HG02938 (cell line): ENCODE measurements at regions not wholly inside any gene's neighbourhood (a gene's known extent, or its start where the extent isn't known, plus 50 kb on each side); places are given as distances from the start of the nearest gene placed in this dataset.
"Not testable (repeated sequence)": the region's sequence is repeated elsewhere in the genome, so short reads cannot be mapped to it uniquely, and the experiment has no call there.

Experiments used
- ATAC-seq: cut with Tn5 transposase; IDR thresholded peaks from one replicate; pipeline ENCODE4 v1.9.1; 2021; ENCODE audit warnings: mild to moderate bottlenecking, moderate library complexity; ENCODE audit not compliant: unreplicated experiment

DNA sequence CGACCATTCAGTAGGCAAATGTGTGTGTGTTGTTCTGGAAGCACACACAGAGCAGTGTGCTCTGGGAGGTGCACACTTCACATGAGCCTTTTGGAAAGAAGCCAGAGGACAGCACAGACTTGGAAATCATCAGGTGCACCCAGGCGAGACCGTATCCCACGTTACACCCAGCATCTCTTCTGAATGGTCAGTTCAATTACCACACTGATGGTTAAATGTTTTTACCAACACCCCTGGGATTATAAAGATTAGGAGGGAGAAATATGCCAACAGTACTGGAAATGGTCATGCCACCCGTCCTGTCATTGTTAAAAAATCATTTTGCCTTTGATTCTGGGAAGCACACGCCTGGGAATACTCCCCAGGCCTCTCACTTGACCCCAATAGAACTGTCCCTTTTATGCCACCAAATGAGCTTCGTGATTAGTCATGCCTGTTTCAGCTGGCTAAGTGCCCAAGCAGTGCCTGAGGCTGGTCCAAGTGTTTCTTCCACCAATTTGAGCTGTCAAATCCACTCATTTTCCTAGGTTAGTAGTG, 183.7 kb downstream of the NRP2 start:
- no peak for ATAC-seq

DNA sequence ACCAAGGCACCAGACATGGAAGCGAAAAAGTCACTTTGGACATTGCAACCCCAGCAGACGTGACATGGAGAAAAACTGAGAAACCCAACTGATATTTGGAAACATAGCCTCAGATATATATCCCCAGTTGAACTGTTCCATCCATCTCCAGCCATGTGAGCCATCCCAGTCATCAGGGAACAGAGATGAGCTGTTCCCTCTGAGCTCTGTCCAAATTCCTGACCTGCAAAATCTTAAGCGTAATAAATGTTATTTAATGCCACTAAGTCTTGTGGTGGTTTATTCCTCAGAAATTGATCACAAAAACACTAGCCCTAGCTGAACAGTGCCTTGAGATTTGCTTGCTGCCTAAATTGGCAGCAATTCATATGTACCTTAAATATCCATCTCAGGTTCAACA, 182.8 kb downstream of the NRP2 start:
- no peak for ATAC-seq

DNA sequence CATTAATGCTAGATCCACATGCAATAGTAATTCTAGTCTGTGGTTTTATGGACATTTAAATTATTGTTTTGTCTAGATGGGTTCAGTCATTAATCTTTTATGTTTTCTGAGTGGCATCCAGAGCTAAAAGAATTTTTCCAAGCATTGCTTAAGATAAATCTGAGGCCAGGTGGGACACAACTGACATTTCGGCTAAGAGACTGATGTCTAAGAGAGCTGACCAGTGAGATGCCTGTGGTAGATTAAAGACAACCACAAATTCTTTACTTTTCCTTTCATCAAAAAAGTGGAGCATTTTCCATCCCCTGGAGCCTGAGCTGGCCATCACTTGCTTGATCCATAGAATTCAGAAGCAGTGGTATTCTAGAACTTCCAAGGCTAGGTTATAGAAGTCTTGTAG, 182.2 kb downstream of the NRP2 start:
- ATAC-seq, result no peak

DNA sequence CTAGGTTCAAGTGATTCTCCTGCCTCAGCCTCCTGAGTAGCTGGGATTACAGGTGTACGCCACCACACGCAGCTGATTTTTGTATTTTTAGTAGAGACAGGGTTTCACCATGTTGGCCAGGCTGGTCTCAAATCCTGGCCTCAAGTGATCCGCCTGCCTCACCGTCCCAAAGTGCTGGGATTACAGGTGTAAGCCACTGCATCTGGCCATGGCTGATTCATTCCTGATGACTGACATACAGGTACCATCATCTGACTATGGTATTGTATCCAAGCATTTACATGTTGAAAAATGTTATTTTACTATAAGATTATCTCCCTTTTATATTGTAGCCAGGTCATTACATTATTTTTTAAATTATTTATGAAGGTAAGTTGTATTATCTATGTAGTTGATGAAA, 180.5 kb downstream of the NRP2 start:
- ATAC-seq, result not testable (repeated sequence)

DNA sequence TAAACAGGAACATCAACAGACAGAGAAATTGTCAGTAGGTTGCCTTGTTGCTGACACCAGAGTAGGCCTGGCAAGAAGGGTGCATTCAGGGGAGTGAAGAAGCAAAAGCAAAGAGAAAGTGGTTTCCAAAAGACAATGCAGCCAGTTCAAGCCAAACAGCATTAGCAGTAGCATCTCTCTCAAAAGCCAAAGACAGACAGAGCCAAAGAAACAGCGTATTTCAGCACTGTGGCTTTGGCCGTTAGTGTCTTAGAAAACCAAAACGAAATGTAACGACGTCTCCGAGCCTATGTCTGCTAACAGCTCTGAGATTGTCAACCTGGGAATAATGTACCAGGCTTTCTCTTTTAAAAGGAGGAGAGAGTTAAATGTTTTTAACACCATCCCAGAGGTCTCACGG, 178.6 kb downstream of the NRP2 start:
- ATAC-seq, result no peak

DNA sequence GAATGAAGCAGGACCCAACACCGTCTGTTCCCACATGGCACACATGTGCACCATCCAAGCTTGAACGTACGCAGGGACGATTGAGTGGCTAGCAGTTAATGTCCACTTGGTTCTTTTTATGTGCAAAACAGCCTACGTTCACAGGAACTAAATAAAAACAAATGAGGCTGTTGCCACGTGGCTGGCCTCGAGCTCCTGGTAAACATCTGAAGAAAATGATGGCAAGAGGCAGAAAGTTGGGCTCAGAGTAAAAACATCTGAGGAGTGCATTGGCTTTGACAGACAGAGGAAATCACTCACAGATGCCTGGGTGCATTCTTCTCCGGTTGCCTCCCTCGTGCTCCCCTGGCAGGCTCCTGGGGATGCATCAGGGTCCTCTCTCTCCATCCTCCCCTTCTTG, 177.9 kb downstream of the NRP2 start:
- no peak for ATAC-seq

DNA sequence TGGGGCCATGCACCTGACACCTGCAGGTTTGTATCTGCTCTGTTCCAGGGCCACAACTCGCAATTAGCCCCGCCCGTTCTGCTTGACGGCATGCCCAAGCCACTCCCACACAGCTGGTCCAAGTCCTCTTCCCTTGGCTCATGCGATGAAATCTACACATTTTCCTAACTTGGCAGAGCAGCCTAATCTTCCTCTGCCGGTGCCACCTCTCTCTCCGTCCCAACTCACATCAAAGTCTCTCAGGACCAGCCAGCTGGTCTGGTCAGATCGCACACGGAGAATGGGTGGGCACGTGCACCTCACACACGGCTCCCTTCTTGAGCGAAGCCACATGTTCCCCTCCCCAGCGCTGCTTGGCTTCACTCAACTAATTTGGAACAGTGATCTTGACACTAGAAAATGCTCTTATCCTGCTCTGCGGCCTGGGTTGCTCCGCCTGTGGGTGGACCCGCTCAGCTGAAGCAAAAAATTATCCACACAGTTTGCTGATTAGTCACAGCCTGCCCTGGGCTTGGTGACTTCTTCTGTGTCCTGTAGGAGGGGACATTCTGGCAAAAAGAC, 176.7 kb downstream of the NRP2 start:
- ATAC-seq, result no peak

DNA sequence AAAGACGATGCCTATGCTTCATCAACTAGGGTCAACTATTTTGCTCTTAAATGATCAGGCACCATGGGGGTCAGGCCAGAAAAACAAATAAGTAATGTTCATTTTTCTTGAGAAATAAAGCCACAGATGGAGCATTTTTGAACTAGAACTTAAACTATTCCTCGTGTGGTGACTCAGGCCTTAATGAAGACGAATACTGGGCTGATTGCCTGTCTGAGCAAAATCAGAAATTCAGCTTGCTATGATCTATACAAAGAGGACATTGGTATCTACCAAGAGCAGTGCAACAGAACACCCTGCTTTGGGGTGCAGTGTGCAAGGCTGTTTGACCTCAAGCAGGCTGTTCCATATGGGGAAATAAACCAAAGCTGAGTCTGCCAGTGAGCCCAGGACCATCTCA, 176.0 kb downstream of the NRP2 start:
- ATAC-seq, result no peak

DNA sequence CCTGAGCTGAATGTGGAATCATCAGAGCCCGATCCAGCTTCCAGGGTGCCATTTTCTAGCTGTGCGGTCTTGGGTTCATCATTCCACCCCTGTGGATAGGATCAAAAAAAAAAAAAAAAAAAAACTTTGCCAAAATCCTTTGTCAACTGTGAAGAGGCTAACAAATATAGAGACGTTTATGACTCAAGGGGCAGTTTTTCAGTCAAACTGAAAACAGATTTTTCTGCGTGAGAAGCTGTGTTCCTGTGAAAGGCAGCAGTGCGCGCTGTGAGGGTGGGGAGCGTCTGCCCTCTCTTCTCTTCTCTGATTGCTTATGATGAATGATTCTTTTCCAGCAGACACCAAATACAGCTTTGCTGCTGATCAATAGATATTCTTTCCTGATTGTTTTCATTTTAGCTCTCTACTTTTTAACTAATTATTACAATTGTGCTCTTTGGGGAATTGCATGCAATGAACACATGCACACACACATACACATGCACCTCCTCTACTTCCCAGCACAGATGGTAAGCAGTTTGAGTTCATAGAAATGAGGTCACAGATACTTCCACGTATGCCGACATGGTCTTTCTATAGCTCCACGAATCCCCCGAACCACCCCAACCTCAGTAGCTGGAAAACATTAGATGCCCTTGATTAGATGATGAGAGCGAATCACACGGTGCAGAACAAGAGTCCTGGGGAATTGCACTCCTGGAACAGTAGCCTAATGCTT, 175.4 kb downstream of the NRP2 start:
- peak; percentile 53 for ATAC-seq

DNA sequence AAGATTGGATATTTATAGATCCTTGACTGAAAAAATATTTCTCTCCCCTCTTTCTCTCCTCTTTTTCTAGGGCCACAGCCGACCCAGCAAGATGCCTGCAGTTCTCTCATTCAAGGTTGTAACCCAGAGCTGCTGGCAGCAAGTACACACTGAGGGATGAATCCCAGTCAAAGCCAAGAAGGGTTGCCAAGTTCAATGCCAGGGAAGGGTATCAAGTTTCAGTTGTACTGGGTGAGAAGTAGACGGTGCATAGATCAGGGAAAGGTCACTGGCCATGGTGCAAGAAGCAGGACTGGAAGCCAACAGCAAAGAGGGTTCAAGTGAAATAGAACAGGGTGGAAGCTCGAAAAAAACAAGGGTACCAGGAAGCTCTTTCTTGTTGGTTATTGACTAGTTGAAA, 170.2 kb downstream of the NRP2 start:
- ATAC-seq, result no peak

DNA sequence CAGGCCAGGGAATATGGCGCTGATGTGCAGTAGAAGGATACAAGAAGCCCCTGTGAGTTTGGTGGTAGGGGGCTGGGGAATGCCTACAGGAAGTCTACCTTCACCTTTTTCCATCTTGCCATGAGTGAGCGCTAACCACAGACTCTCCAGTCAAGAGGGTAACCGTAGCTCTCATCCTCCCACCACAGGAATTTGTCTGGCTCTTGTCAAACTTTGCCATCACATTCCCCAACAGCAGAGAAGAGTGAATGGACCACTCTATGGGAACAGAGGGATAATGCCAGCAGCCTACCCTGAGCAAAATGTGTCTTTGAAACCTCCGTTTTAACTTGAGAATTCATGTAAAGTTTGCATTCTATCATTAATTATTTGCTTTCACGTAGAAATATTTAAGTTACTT, 168.3 kb downstream of the NRP2 start:
- ATAC-seq, result no peak

DNA sequence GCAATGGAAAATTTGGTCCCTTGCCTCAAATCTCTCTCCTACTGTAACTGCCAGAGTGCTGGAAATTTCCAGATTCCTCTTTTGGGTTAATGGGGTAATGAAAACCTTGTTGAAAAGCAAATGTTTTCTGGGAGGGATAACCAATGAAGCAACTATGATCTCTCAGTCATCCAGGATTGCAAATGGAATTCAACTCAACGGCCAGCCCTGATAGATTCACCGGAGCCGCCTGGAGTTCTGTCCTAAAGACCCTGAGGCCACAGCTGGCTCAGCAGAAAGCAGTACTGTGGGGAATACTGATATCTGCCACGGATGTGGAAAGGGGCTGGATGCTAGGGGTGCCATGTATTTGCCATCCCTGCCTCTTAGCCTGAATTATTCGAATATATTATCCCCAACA, 167.8 kb downstream of the NRP2 start:
- no peak for ATAC-seq

DNA sequence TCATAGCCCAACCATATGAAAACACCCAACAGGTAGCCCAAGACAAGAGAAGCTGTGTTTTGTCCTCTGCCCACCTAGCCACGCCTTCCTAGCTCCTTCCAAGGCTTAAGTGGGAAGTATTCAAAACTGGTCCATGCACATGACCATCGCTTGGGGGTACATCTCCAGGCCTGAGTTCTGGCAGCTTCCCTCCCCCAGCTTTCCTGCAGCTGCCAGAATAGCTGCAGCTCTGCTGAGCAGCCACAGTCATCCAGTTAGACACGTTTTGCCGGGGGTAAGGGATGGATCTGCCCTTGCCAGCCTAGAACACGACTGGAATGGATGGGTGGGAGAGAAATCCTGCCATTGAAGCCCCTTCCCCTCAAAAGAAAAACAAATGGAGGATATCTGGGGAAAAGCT, 166.8 kb downstream of the NRP2 start:
- ATAC-seq, result no peak

DNA sequence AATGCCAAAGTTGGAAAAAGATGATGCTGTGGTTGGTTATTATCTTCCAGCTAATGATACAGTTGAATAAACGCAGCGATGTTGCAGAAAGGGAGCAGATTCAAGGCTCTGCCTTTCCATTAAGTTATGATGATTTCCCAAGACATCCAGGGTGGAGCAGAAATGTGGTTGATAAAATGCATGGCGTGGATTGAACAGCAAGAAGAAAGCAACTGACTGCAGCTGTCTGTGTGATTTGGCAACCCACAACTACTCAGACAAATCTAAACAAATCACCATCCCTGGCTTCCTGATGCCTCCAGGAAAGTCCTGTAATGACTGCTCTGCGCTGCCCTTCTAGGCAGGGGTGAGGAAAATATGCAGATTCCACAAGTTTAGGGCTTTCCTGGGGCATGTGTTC, 166.3 kb downstream of the NRP2 start:
- ATAC-seq, result no peak
